T47D (cell line): ENCODE measurements at regions not wholly inside any gene's neighbourhood (a gene's known extent, or its start where the extent isn't known, plus 50 kb on each side); places are given as distances from the start of the nearest gene placed in this dataset.

Source experiments
- DNase-seq, 2 experiments: peaks; one replicate each; pipeline versions ENCODE4 v3.0.0 to v3.0.0-alpha.2; 2011 to 2012; ENCODE audit warnings: low read depth in 1 of 2, low spot score in 1 of 2
- JUND ChIP-seq: IDR thresholded peaks from 2 replicates; pipeline ENCODE4 v1.6.1; 2012; ENCODE audit warnings: low read depth
- in situ Hi-C: cut with HindIII; loops from 2 replicates; pipeline ENCODE4 v1.10.0; 2016; ENCODE audit warnings: low sequenced_read_pairs, low pct_unique_long_range_greater_than_20kb

GRCh38 chr17:72476134-72476533 lies 355.3 kb downstream of the SOX9 start:
- DNase-seq, result no peak
- TF ChIP-seq JUND, result no peak
- in situ Hi-C loops, result no loop called here

DNA sequence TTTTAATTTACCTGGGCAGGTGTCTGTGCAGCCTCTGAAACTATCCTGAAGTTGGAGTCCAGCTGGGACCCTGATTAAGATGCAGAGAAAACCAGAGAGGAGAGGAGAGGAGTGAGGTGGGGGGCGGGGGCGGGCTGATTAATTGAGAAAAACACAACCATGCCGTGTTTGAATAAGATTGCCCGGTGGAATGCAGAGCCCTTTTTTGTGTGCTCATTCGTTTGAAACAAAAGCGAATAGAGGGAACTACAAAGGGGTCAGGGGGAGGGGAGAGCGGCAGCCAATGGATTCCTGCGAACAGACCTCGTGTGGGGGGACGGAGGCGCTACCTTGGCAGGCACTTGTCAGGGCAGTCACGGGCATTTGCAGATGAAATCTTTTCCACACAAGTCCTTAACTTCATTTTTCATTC lies 355.8 kb downstream of the SOX9 start:
- TF ChIP-seq JUND, result no peak
- DNase-seq, result no peak
- in situ Hi-C loops, result no loop called here

GRCh38 chr17:72477491-72477890 lies 356.7 kb downstream of the SOX9 start:
- TF ChIP-seq JUND, result no peak
- in situ Hi-C loops, result no loop called here
- peak in 1 of 2 experiments; percentile 81 for DNase-seq

DNA sequence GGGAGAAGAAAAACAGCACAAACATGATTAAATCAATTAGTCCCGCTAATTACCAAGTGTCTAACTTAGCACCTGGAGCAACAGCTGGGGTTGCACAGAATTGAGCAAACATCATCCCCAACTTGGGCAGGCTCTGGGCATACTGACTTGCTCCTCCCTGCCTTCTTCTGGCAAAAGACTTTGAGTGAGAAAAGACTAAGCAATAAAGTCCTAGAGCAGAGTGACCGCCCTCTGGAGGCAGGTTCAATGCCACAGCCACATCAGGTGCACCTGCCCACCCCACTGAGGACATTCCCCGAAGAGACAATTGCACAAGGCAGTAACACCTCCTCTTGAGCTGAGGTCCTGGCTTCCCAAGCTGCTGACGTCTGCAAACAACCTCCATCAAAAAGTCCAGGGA lies 358.3 kb downstream of the SOX9 start:
- in situ Hi-C loops, result no loop called here
- no peak for TF ChIP-seq JUND
- peak; percentile 41 to 82 for DNase-seq

DNA sequence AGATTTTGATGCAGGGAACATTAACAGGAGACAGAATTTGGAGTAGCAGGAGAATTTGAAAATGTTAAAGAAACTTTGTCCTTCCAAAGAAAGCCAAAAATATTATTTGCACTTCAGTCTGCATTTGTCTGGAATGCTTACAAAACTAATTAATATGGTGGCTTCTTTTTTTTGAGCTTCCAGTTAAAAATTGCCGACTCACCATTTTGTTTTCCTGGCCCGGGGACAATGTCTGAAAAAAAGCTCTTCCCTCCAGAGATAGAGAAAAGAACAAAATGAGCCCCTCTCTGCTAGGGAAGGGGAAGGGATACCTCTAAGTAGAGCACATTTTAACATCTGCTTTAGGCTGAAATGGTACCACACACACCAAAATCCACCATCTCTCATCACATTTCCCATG lies 360.8 kb downstream of the SOX9 start:
- in situ Hi-C loops, result no loop called here
- TF ChIP-seq JUND, result no peak

GRCh38 chr17:72485596-72485995 lies 364.8 kb downstream of the SOX9 start:
- in situ Hi-C loops, result no loop called here
- no peak for TF ChIP-seq JUND
- DNase-seq, result no peak

More for the DNA sequence above, 360.8 kb downstream of the SOX9 start:
- no peak for DNase-seq

DNA sequence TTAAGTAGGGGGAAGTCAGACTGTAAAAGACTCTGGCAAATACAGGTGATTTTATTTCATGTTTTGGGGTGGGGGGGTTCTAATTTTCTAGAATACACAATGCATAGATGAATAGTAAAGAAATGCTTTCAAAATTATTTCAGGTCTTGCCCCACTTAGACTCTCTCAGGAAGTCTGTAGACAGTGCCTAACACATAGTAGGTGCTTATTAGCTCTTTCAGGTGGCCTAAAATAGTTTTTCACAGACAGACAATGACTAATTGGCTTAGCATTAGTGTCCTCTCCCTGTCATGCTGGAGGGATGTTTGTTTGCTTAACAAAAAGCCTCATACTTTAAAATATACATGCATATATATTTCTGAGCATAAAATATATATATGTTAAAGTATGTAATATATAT lies 366.0 kb downstream of the SOX9 start:
- TF ChIP-seq JUND, result no peak
- no peak for DNase-seq
- in situ Hi-C loops, result no loop called here

DNA sequence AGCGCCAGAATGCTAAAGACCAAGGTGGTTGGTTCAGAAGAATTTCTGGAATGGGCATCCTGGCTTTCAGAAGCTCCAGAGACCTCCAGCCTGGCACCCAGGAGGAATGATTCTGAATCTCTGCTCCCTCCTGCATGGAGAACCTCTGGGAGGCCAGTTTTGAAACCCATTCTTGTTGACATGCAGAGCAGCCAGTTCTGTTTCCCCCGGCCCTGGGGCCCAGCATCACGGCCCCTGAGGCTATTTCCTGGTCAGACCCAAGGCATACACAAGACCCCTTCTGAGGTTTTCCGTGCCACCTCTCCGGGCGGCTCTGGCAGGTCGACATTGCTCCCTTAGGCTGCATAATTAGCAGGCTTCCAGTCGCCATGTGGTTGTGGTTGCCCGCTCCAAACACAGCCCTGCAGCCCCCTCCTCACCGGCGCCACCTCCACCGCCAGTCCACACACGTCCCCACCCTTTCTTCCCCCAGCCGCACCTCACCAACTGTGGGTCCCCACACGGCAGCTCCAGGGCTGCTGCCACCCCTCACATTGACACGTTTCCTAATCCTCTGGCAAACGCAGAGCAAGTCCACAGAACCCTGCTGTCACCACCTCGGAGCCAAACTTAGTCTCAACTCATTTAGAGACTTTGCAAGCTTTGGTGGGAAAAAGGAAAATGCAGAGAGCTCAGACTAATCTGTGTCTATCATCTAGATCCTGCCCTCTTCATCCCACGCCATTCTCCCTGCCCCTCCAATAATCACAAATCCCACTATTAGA lies 367.1 kb downstream of the SOX9 start:
- in situ Hi-C loops, result no loop called here
- no peak for DNase-seq
- no peak for TF ChIP-seq JUND

DNA sequence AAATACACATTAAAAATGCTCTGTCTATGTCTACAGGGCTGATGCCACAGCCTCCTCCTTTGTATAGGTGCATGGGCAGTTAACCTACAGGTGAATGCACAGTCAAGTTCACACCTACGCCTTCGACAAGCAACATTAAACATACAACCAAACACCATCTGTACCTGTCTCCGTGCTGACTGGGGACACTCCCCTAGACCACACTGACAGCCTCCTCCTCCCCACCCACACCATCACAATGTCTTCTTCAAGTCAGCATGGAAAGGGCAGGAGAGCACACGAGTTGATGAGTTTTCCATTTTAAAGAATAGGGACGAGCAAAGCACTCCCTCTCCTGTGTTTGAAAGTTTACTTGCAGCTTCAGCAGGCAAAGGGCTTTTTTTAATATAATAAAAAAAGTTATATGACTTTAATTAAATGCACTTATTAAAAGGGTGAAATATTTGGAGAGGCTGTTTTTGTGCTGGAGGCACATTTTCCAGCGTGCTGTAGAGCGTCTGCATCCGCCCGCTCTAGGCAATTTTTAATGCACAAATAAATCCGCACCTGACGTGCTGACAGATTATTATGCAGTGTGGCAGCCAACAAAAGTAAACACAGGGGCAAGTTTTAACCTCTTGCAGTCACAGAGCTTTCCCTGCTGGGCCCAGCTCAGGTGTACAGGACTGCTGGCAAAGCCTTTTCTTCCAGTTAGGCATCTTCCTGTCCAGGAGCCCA lies 367.9 kb downstream of the SOX9 start:
- in situ Hi-C loops, result no loop called here
- peak; percentile 36 to 81 for DNase-seq
- peak; percentile 50; the same call in 1 of the 2 replicates for TF ChIP-seq JUND

GRCh38 chr17:72489272-72489641 lies 368.4 kb downstream of the SOX9 start:
- no peak for TF ChIP-seq JUND
- DNase-seq, result no peak
- in situ Hi-C loops, result no loop called here

DNA sequence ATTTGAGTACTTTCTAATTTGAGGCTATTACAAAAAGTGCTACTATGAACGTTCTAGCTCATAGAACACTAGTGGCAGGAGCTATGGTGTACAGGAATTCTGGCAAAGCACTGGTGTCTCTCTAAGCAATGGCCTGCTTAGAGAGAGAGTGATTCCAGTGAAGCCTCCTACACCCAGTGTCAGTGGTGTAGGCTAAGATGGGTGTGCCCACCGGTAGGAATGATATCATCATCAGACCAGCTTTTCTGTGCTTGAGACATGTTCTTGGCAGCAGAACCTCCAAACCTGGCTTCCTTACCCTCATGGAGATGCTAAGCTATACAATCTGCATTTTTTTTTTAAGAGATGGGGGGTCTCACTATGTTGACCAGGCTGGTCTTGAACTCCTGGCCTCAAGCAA lies 370.3 kb downstream of the SOX9 start:
- no peak for TF ChIP-seq JUND
- in situ Hi-C loops, result no loop called here

GRCh38 chr17:72492494-72492893 lies 371.7 kb downstream of the SOX9 start:
- DNase-seq, result no peak
- TF ChIP-seq JUND, result no peak
- in situ Hi-C loops, result no loop called here

More for the DNA sequence above, 370.3 kb downstream of the SOX9 start:
- DNase-seq, result no peak

- no peak for TF ChIP-seq JUND
Observed at GRCh38 chr17:72492941-72493340, 372.1 kb downstream of the SOX9 start.

More at GRCh38 chr17:72492941-72493340, 372.1 kb downstream of the SOX9 start:
- no peak for DNase-seq
- in situ Hi-C loops, result no loop called here
